GM18951 (cell line): ENCODE measurements at regions not wholly inside any gene's neighbourhood (a gene's known extent, or its start where the extent isn't known, plus 50 kb on each side); places are given as distances from the start of the nearest gene placed in this dataset.
"Not testable (repeated sequence)": the region's sequence is repeated elsewhere in the genome, so short reads cannot be mapped to it uniquely, and the experiment has no call there.

Experiments
- POLR2A ChIP-seq: IDR thresholded peaks from 4 replicates; pipeline ENCODE4 v1.6.1; 2011; ENCODE audit warnings: mild to moderate bottlenecking; ENCODE audit not compliant: insufficient read length, insufficient read depth; ENCODE audit errors: extremely low read depth
- in situ Hi-C: fragments of 300-500 bp; cut with MboI; formaldehyde crosslinking; loops from one replicate; pipeline ENCODE4 v1.12.0; 2022; ENCODE audit warnings: low sequenced_read_pairs, mixed read lengths, inconsistent platforms; ENCODE audit not compliant: unreplicated experiment

DNA sequence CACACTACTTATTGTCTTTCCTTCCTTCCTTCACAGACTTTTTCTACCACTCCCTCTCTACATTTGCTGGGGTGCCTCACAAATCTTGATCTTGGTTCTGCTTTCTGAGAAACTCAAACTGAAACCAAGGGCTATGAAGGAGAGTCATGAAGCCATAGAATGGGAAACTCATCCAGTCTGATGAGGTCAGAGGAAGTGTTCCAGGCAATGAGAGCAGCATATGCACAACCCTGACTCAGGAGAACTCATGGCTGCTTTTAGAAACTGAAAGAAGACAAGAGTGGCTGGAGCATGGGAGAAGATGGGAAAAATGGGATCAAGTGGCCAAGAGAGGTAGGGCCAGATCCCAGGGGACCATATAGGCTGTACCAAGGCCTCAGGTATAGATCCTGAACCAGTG is 130.0 kb upstream of the TOX3 start:
- in situ Hi-C loops = no loop called here
- TF ChIP-seq POLR2A = no peak

DNA sequence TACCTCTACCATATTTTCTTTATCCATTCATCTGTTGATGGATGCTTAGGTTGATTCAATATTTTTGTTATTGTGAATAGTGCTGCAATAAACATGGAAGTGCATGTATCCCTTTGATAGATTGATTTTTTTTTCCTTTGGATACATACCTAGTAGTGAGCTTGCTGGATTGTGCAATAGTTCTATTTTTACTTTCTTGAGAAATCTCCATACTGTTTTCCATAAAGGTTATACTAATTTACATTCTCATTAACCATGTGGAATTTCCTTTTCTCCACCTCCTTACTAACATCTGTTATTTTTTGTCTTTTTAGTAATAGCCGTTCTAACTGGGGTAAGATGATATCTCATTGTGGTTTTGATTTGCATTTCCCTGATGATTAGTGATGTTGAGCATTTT is 124.6 kb upstream of the TOX3 start:
- no peak for TF ChIP-seq POLR2A

GRCh38 chr16:52657924-52658323 is 111.0 kb upstream of the TOX3 start:
- TF ChIP-seq POLR2A = no peak
- in situ Hi-C loops = no loop called here

More for the DNA sequence above, 124.6 kb upstream of the TOX3 start:
- in situ Hi-C loops = no loop called here

DNA sequence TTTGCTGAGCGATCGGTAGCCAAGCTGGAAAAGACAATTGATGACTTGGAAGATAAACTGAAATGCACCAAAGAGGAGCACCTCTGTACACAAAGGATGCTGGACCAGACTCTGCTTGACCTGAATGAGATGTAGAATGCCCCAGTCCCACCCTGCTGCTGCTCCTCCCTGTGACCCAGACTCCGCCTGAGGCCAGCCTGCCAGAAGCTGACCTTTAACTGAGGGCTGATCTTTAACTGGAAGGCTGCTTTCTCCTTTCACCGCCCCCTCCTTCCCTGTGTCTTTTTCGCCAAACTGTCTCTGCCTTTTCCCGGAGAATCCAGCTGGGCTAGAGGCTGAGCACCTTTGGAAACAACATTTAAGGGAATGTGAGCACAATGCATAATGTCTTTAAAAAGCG is 109.0 kb upstream of the TOX3 start:
- in situ Hi-C loops = not testable (repeated sequence)

DNA sequence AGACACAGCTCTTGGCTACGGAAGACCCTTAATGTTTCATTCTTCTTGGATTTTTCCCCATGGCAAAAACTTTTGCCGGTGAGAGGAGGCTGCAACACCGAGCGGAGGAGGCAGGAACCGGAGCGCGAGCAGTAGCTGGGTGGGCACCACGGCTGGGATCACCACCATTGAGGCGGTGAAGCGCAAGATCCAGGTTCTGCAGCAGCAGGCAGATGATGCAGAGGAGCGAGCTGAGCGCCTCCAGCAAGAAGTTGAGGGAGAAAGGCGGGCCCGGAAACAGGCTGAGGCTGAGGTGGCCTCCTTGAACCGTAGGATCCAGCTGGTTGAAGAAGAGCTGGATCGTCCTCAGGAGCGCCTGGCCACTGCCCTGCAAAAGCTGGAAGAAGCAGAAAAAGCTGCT is 108.2 kb upstream of the TOX3 start:
- in situ Hi-C loops = not testable (repeated sequence)

DNA sequence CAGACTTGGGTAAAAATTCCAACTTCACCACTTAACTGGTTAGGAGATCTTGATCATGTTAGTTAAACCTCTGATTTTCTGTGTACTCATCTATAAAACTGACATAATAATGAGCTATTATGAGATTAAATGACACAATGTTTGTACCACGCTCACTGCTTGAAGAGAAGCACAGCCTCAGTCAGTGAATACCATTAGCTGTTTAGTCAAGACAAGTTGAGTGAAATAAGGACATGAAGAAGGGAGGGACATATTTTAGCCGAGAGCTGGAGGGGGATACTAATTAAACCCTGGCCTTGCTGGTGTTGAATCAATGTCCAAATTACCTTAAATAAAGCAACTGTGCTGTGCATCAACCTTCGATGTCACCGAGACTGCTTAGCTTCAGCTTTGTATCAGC is 105.1 kb upstream of the TOX3 start:
- no peak for TF ChIP-seq POLR2A
- in situ Hi-C loops = no loop called here

DNA sequence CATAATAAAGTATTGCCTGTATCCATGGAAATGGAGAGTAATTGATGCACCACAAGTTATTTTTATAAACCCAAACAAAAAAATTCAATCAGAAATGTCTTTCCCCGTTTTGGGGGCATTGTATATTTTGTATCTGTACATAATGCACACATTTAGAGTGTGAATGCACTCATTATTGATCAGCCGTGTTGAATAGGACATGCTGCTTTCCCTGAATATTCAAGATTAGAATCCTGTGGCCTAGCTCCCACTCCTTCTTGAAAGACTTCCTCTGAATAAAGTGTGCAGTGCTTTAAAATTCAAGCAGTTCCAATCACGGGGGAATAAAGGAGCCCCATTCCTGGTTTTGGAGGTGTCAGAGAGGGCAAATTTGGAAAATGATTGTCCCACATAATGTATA is 103.8 kb upstream of the TOX3 start:
- TF ChIP-seq POLR2A = no peak
- in situ Hi-C loops = no loop called here

DNA sequence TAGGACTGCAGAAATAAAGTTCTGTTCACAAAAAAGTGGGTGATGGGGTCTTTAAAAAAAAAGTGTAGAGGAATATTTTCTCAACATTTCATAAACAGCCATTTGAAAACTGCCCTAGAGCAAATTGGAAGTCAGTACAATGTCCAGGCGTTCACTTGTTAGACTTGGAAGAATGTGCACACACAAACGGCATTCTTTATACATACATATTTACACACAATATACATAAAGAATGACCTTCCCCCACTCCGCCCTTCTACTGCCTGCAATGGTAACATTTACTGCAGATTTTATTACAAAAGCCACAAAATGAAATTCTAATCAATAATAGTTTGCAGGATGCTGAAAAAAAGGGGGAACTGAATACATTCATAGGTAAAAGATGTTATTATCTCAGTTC is 103.4 kb upstream of the TOX3 start:
- in situ Hi-C loops = no loop called here

DNA sequence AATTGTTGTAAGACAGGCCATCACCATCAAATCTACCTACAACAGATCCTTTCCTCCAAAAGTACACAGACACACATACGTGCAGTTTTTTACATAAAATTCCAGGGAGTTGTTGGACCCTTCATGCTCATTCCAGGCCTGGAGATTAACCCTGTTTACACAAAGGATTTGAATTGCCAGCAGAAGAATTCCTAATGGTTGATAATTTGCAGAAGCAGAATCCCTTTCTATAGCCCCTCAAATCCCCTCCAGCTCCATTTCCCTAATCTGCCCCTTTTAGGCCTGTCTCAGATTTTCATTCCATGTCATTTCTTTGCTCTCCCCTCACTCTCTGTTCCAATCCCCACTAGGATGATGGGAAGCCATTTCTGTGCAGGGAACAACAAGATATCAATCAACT is 102.9 kb upstream of the TOX3 start:
- in situ Hi-C loops = no loop called here
- TF ChIP-seq POLR2A = no peak

More for the DNA sequence above, 103.4 kb upstream of the TOX3 start:
- TF ChIP-seq POLR2A = no peak

GRCh38 chr16:52647588-52647987 is 100.6 kb upstream of the TOX3 start:
- in situ Hi-C loops = no loop called here
- TF ChIP-seq POLR2A = no peak

DNA sequence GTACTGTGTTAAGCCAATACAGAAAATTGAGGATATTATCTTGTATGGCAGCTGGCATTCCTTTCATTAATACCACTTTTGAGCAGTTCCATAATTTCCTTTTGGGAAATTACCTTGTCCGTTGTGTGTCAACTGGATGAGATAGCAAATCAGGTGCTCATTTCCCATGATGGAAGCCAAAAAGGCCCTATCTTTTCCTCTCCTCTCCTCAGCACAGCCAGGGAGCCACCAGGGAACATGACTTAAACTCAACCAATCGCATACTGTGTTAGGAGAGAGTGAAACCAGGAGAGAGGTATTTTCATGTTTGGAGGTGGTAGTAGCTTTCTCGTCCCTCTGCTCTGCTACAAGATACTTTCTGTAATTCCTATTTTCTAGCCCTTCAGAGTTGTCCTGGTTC is 96.1 kb upstream of the TOX3 start:
- no peak for TF ChIP-seq POLR2A
- in situ Hi-C loops = no loop called here

GRCh38 chr16:52634528-52634927 is 87.6 kb upstream of the TOX3 start:
- in situ Hi-C loops = no loop called here
- TF ChIP-seq POLR2A = no peak

- in situ Hi-C loops = no loop called here
- no peak for TF ChIP-seq POLR2A
These were observed 87.2 kb upstream of the TOX3 start for GRCh38 chr16:52634104-52634503.

- in situ Hi-C loops = no loop called here
- TF ChIP-seq POLR2A = no peak
These were observed 86.3 kb upstream of the TOX3 start for GRCh38 chr16:52633230-52633629.

GRCh38 chr16:52631711-52632110 is 84.8 kb upstream of the TOX3 start:
- TF ChIP-seq POLR2A = no peak

GRCh38 chr16:52630711-52631110 is 83.8 kb upstream of the TOX3 start:
- no peak for TF ChIP-seq POLR2A
- in situ Hi-C loops = no loop called here

More at GRCh38 chr16:52631711-52632110, 84.8 kb upstream of the TOX3 start:
- in situ Hi-C loops = no loop called here

- in situ Hi-C loops = no loop called here
- no peak for TF ChIP-seq POLR2A
These were observed 82.4 kb upstream of the TOX3 start for GRCh38 chr16:52629296-52629695.
